ENCODE measurements at regions not wholly inside any gene's neighbourhood (a gene's known extent, or its start where the extent isn't known, plus 50 kb on each side); places are given as distances from the start of the nearest gene placed in this dataset.
"Not testable (repeated sequence)": the region's sequence is repeated elsewhere in the genome, so short reads cannot be mapped to it uniquely, and the experiment has no call there.

GRCh38 chr5:44252545-44252944, 136.7 kb downstream of the FGF10 start:
- DNase-seq = no peak

- no peak for DNase-seq
Observed at GRCh38 chr5:44246986-44247385, 142.2 kb downstream of the FGF10 start.

DNA sequence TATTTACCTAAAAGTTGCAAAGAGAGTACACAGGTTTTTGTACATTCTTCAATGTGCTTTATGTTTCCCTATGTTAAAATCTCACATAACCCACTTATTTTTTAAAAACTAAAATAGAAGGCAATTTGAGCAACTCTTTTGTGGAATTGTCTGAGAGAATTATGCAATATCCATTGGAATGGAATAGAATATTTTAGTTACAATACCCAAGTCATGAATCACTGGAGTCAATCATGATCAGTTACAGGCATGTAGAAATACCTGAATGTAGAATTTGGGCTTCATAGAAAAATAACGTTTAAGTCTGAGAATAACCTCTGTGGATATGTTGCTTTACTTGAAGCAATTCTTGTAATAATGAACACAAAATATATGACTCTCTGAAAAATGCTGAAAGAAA, 143.3 kb downstream of the FGF10 start:
- DNase-seq = no peak

DNA sequence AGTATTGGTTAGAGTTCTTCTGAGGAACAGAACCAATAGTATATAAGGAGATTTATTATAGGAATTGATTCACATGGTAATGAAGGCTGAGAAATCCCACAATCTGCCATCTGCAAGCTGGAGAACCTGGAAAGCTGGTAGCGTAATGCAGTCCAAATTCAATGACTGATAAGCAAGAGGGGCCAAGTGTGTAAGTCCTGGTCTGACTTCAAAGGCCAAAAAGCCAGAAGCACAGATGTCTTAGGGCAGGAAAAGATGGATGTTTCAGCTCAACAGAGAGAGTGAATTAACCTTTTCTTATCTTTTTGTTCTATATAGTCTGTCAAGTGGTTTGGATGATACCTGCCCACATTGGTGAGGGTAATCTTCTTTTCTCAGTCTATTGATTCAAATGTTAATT, 146.4 kb downstream of the FGF10 start:
- peak in 1 of 2 experiments; percentile 8 for DNase-seq

GRCh38 chr5:44236040-44236439, 153.2 kb downstream of the FGF10 start:
- no peak for DNase-seq

DNA sequence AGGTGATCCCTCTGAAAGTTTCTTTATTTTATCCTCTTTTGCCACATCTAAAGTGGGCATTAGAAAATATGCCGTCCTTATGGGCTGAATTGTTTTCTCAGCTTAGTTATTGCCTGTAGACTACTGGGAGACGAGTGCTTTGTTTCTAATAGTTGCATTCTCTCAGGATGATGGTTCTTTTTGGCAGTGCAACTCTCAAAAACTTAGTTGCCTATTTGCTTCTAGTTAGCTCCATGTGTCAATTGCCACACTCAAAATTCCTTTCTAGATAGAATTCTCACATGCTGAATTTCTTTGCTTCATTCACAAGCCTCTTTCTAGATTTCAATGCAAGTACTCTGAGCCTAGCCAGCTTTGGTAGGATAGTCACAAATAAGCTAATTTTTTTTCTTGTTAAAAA, 155.5 kb downstream of the FGF10 start:
- no peak for DNase-seq

- no peak for DNase-seq
Observed at GRCh38 chr5:44225231-44226160, 163.7 kb downstream of the FGF10 start.

- no peak for DNase-seq
Observed at GRCh38 chr5:44199408-44199807, 189.8 kb downstream of the FGF10 start.

GRCh38 chr5:44189255-44189654, 200.0 kb downstream of the FGF10 start:
- DNase-seq = no peak

- no peak for DNase-seq
Observed at GRCh38 chr5:44187973-44188372, 201.2 kb downstream of the FGF10 start.

- no peak for DNase-seq
Observed at GRCh38 chr5:44183753-44184152, 205.5 kb downstream of the FGF10 start.

- DNase-seq = no peak
Observed at GRCh38 chr5:44183312-44183711, 205.9 kb downstream of the FGF10 start.

- DNase-seq = no peak
Observed at GRCh38 chr5:44178414-44178813, 210.8 kb downstream of the FGF10 start.

- no peak for DNase-seq
Observed at GRCh38 chr5:44167540-44167939, 221.7 kb downstream of the FGF10 start.

DNA sequence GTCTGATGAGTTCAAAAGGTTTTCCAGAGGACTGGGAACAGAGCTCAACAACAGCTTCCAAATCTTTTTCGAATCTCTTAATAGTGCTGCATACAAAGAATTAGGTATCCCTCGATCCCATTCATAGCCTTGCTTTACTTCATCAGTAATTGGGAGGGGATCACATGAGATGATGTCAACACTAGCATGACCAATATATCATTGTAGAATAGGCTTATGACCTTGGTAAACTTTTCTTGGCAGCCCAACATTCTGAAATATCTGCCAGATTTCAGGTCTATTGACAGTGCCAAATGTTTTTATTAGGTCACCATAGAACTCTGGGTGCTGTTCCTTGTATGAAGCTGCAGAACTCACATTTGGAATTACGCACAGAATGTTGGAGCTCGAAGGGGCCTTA, 228.9 kb downstream of the FGF10 start:
- DNase-seq = no peak

DNA sequence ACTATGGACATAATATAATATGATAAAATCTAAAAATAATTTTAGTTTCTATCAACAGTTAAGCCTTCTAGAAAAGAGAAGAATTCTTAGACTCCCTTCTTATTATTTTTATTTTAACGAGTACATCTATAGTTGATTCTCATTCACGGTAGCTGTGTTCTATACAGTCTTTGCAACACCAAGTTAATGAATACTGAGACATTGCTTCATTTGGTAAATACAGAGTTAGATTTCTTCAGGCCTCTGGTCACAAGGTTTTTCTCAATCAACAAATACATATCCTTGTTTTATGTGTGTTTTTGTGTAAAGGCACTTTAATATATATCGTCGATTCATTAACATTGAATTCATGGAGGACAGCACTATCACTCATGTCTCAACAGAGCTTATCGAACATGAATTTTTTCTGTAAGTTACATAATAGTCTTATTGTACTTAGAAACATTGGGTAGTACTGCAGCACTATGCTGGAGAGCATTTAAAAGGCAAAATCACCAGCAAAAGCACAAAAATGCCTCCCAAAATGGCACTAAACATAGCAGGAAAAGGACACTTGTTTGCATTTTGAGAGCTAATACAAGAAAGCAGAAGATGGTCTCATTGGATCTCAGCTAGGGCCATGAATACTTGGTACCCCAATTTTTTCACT, 239.0 kb downstream of the FGF10 start:
- DNase-seq = no peak

GRCh38 chr5:44117947-44118346, 271.3 kb downstream of the FGF10 start:
- DNase-seq = not testable (repeated sequence)

DNA sequence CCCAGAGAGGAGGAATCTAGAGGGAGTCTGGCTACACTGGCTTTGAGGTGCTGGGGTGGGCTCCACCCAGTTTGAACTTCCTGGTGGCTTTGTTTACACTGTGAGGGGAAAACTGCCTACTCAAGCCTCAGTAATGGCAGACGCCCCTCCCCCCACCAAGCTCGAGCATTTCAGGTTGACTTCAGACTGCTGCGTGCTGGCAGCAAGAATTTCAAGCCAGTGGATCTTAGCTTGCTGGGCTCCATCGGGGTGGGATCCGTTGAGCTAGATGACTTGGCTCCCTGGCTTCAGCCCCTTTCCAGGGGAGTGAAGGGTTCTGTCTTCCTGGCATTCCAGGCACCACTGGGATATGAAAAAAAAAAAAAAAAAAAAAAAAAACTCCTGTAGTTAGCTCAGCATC, 281.0 kb downstream of the FGF10 start:
- not testable (repeated sequence) for DNase-seq

GRCh38 chr5:44099643-44100042, 289.6 kb downstream of the FGF10 start:
- no peak for DNase-seq

DNA sequence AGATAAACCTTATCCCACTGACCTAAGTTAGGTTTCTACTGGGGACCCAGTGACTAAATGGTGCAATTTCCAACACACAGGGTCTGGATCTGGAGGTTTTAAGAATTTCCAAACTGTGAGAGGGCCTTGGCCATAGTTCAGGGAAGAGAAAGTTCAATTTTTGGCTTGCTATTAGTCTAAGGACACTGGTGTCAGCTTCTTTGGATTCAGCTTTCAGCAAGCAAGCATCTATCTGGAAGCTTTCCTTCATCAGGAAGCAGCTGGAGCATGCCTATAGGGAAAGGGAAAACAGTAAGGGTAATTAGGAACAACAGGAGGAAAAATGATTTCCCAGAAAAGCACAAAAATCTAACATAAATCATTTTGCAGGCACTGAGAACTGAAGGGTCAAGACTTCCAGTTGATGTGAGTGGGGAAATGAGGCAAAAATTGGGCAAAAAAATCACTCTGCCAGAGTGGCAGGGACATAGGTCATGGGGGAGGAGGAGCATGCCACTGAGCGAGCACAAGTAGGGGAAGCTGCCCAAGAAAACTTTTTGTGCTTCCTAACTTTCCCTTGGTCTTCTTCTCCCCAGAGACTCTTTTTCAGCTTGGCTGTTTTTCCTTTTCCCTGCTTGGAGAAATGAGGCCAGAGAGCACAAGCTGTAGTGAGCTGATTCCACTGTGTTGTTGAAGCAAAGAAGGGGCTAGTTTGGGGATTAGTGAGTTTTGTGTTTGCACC, 299.6 kb downstream of the FGF10 start:
- DNase-seq = peak in 1 of 2 experiments; percentile 71

- no peak for DNase-seq
Observed at GRCh38 chr5:44085083-44085482, 304.1 kb downstream of the FGF10 start.

DNA sequence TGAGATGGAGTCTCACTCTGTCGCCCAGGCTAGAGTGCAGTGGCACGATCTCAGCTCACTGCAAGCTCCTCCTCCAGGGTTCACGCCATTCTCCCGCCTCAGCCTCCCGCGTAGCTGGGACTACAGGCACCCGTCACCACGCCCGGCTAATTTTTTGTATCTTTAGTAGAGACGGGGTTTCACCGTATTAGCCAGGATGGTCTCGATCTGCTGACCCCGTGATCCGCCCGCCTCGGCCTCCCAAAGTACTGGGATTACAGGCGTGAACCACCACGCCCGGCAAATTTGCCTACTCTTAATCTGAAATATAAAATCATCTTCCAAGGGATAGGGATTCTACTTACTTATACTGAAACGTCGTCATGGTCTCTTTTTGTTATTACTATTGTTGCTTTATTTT, 314.7 kb downstream of the FGF10 start:
- not testable (repeated sequence) for DNase-seq

DNA sequence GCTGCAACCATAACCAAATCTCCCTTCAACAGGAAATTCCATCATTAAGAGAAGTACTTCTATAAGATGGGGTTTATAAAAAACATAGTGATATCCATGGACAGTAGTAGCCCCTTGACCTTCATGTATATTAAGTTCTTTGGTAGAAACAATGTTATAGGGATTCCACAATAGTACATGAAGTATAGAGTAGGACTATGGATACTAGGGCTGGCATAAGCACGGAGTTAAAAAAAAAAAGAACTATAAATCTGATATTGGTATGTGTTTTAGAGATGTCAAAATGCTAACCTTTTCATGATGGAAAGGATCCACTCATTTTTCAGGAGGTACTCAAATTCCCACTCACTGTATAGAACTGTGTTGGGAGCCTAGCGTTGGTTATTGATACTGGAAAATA, 337.6 kb downstream of the FGF10 start:
- no peak for DNase-seq
